GM12865 (cell line): ENCODE measurements at regions not wholly inside any gene's neighbourhood (a gene's known extent, or its start where the extent isn't known, plus 50 kb on each side); places are given as distances from the start of the nearest gene placed in this dataset.
"Not testable (repeated sequence)": the region's sequence is repeated elsewhere in the genome, so short reads cannot be mapped to it uniquely, and the experiment has no call there.

Experiments
- DNase-seq: peaks from one replicate; pipeline ENCODE4 v3.0.0; 2010; ENCODE audit warnings: low read depth
- H3K4me3 ChIP-seq: 2 replicates; pipeline ENCODE4 v1.5.1; 2011; ENCODE audit warnings: mild to moderate bottlenecking, low read depth, low read length, control low read depth
- TF ChIP-seq, protein P1 (sequence below): IDR thresholded peaks from 2 replicates; pipeline ENCODE4 v1.5.1; 2011; ENCODE audit warnings: low read length, control low read depth, low read depth, inconsistent platforms; ENCODE audit not compliant: insufficient read depth; ENCODE audit errors: missing control alignments

DNA sequence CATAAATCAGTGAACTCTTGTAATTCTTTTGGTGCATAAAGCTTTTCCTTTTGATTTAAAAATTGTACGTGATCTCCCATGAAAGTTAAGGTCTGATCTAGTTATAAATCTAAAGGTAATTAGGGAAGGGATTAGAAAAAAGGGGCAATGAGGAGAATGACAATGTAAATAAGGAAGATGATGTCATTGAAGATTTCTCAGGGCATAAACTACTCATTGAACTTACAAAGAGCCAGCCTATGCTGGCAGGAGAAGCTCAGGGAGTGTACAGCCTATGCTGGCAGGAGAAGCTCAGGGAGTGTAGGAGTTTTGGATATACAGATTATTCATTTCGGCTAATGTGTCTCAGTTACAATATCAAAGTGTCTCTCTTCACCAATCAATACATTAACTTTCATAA is 1533.5 kb upstream of the ADGRL3 start:
- H3K4me3 ChIP-seq, result no peak overlapping the region
- TF ChIP-seq, protein P1, sequence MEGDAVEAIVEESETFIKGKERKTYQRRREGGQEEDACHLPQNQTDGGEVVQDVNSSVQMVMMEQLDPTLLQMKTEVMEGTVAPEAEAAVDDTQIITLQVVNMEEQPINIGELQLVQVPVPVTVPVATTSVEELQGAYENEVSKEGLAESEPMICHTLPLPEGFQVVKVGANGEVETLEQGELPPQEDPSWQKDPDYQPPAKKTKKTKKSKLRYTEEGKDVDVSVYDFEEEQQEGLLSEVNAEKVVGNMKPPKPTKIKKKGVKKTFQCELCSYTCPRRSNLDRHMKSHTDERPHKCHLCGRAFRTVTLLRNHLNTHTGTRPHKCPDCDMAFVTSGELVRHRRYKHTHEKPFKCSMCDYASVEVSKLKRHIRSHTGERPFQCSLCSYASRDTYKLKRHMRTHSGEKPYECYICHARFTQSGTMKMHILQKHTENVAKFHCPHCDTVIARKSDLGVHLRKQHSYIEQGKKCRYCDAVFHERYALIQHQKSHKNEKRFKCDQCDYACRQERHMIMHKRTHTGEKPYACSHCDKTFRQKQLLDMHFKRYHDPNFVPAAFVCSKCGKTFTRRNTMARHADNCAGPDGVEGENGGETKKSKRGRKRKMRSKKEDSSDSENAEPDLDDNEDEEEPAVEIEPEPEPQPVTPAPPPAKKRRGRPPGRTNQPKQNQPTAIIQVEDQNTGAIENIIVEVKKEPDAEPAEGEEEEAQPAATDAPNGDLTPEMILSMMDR, result no peak

DNA sequence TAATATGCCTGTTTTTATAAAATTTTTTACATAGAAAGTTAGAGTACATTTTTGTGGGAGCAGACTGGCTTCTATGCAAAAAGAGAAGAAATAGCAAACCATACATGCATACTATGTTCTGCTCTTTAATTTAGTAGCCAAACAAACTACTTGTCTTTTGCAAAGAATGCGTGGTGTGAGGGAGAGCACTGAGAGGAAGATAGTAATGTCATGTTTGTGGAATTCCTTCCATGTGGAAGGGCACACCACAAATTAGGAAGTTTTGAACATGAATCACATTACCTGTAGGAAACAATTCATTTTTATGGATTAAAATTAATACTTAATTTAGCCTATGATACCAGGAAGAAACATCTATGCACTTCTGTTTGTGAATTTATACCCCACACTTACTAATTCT is 1529.1 kb upstream of the ADGRL3 start:
- H3K4me3 ChIP-seq, result no peak overlapping the region
- TF ChIP-seq, protein P1, result no peak
- no peak for DNase-seq

More for the DNA sequence above, 1533.5 kb upstream of the ADGRL3 start:
- no peak for DNase-seq

DNA sequence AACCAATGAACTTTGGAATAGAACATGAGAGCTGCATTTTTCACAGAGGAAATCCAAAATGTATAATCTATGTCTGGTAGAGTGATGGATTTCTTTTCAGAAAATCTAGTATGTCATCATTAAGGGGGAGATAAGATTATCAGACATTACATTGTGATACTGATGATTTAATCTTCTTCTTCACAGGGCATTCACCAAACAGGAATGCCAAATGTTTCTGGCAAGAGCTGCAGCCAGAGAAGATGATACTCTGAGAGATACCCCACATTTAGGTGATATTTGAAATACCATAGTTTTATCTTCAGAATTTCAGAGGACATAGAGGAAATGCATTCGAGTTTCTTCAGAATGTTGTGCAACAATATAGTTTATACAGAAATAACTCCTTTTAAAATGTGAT is 1523.7 kb upstream of the ADGRL3 start:
- TF ChIP-seq, protein P1, result no peak
- DNase-seq, result no peak
- no peak overlapping the region for H3K4me3 ChIP-seq

DNA sequence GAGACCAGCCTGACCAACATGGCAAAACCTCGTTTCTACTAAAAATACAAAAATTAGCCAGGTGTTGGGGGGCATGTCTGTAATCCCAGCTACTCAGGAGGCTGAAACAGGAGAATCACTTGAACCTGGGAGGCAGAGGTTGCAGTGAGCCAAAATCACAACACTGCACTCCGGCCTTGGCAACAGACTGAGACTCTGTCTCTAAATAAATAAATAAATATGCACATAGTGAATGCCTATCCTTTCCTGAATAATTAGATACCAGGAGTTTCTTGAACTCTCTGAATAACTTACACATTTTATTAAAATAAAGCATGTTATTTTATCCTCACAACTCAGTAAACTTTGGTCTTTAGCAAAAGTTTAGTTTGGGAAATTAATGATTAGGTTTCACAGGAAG is 1523.1 kb upstream of the ADGRL3 start:
- not testable (repeated sequence) for DNase-seq, H3K4me3 ChIP-seq

DNA sequence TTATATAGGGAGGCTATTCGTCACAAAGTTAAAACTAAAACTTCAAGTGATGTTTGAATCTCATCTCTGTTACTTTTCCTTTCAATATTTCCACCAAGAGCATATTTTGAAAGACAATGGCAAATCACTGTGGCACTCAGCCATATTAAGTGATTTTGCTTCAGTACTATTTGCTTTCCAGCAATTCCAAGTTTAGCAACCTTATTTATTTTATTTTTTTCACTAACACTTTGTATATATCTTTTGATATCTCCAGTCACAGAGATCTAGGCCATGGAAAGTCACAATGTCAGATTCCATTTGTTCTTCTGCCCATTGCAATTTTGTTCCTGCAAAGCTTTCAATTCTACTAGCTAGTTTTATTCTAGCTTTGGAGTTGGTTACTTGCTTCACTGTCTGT is 1514.5 kb upstream of the ADGRL3 start:
- DNase-seq, result no peak
- TF ChIP-seq, protein P1, result no peak
- H3K4me3 ChIP-seq, result no peak overlapping the region

DNA sequence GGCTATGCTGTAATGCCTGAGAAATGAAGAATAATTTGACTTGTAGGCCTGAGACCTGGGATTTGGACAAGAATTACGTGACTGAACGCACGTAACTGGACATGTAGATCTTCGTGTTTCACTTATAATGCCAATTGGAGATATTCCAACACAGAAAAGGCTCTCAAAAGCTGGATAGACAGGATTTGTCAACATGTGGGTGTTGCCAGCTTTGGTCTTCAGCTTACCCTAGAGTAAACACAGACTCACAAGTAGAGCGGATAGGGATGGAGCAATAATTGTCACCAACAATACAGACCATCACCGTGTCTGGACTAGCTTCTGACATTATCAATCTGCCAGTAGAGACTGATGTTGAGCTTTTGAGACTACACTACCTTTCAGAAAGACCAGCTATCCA is 1511.0 kb upstream of the ADGRL3 start:
- TF ChIP-seq, protein P1, result no peak
- no peak overlapping the region for H3K4me3 ChIP-seq
- no peak for DNase-seq

DNA sequence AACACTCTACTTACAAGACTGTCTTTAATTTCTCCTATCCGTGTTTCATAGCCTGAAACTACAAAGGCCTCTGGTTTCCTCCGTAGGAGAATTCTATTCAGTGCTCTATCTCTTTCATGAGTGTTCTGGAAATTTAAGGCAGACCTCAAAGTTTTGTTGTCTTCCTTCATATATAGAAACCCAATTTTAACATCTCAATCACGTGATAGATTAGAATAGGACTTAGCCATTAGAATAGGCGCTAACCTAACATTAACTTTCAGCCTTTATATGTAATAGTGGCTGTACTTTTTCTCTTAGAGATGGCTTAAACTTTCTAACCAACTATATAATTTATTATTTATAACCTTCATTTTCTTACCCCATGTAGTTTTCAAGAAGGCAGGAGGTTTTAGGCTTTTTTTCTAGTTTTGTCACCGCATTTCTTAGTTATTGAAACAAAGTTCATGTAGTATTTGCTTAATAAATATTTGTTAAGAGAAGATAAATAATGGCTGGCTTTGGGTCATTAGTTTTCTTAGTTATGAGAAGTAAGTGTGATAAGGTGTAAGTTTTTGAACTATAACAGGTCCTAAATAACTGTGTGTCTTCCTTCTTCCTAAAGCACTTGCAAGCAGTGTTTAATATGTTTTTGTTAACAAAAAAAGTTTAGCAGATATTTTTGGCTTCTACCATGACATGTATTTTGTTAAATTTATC is 1504.6 kb upstream of the ADGRL3 start:
- TF ChIP-seq, protein P1, result no peak
- no peak overlapping the region for H3K4me3 ChIP-seq
- no peak for DNase-seq
